Mucosa of rectum (tissue), 2 donors: ENCODE measurements at regions not wholly inside any gene's neighbourhood (a gene's known extent, or its start where the extent isn't known, plus 50 kb on each side); places are given as distances from the start of the nearest gene placed in this dataset.

Source experiments
- H3K27ac ChIP-seq, 2 donors: one replicate each; pipeline ENCODE4 v1.7.0; 2013; ENCODE audit warnings: inconsistent platforms in 2 of 2, low read depth in 2 of 2, low read length in 2 of 2
- H3K27me3 ChIP-seq, 2 donors: one replicate each; pipeline ENCODE4 v1.7.0; 2013; ENCODE audit warnings: low read length in 2 of 2; ENCODE audit not compliant: control insufficient read depth in 2 of 2, insufficient read depth in 2 of 2
- H3K36me3 ChIP-seq, 2 donors: one replicate each; pipeline ENCODE4 v1.7.0; 2013; ENCODE audit warnings: low read length in 2 of 2; ENCODE audit not compliant: control insufficient read depth in 2 of 2, insufficient read depth in 2 of 2
- H3K4me1 ChIP-seq, 2 donors: one replicate each; pipeline ENCODE4 v1.7.0; 2013; ENCODE audit warnings: low read length in 2 of 2, mild to moderate bottlenecking in 1 of 2; ENCODE audit not compliant: control insufficient read depth in 2 of 2, insufficient read depth in 2 of 2
- H3K4me3 ChIP-seq, 2 donors: one replicate each; pipeline ENCODE4 v1.7.0; 2013; ENCODE audit warnings: low read length in 2 of 2
- H3K9ac ChIP-seq, 2 donors: one replicate each; pipeline ENCODE4 v1.7.0; 2013; ENCODE audit warnings: low read length in 2 of 2, low read depth in 1 of 2, mild to moderate bottlenecking in 1 of 2
- H3K9me3 ChIP-seq, 2 donors: one replicate each; pipeline ENCODE4 v1.7.0; 2013; ENCODE audit warnings: low read length in 2 of 2; ENCODE audit not compliant: control insufficient read depth in 2 of 2
- donor health status: healthy.
- donor health status: Normal muscosa, but diverticular disease.

- no peaks in the 10 kb centered on the region for H3K36me3 ChIP-seq
- H3K9ac ChIP-seq: no peak overlapping the region
- H3K9me3 ChIP-seq: peaks cover 4 to 5% of the 10 kb centered on the region in 2 donors
- H3K27ac ChIP-seq: no peak overlapping the region
- no peaks in the 10 kb centered on the region for H3K27me3 ChIP-seq
- H3K4me3 ChIP-seq: no peak overlapping the region
- peaks cover 2 to 18% of the 10 kb centered on the region in 2 donors for H3K4me1 ChIP-seq
Observed at GRCh38 chr14:31970744-31971143, 106.4 kb upstream of the ARHGAP5 start.

GRCh38 chr14:31971612-31972011, 105.5 kb upstream of the ARHGAP5 start:
- H3K9me3 ChIP-seq: peaks cover 4 to 5% of the 10 kb centered on the region in 2 donors
- H3K36me3 ChIP-seq: no peaks in the 10 kb centered on the region
- H3K9ac ChIP-seq: no peak overlapping the region
- H3K27ac ChIP-seq: no peak overlapping the region
- H3K27me3 ChIP-seq: no peaks in the 10 kb centered on the region
- H3K4me3 ChIP-seq: no peak overlapping the region
- H3K4me1 ChIP-seq: peaks cover 2 to 14% of the 10 kb centered on the region in 2 donors

GRCh38 chr14:31977001-31977556, 100.0 kb upstream of the ARHGAP5 start:
- Histone ChIP-seq H3K27me3 (no peaks in the 10 kb centered on the region), H3K9ac (no peak overlapping the region), H3K4me1 (no peaks in the 10 kb centered on the region), H3K27ac (no peak overlapping the region), H3K4me3 (no peak overlapping the region), H3K36me3 (no peaks in the 10 kb centered on the region), H3K9me3 (peaks cover 0 to 5% of the 10 kb centered on the region in 2 donors)

- no peak overlapping the region for H3K27ac ChIP-seq
- no peaks in the 10 kb centered on the region for H3K27me3 ChIP-seq
- no peak overlapping the region for H3K9ac ChIP-seq
Observed at GRCh38 chr14:31978423-31978822, 98.7 kb upstream of the ARHGAP5 start.

GRCh38 chr14:31982642-31983041, 94.5 kb upstream of the ARHGAP5 start:
- H3K27ac ChIP-seq: no peak overlapping the region
- no peaks in the 10 kb centered on the region for H3K4me1 ChIP-seq
- H3K9me3 ChIP-seq: no peaks in the 10 kb centered on the region
- H3K36me3 ChIP-seq: no peaks in the 10 kb centered on the region
- no peak overlapping the region for H3K4me3 ChIP-seq
- H3K9ac ChIP-seq: no peak overlapping the region
- no peaks in the 10 kb centered on the region for H3K27me3 ChIP-seq

More at GRCh38 chr14:31978423-31978822, 98.7 kb upstream of the ARHGAP5 start:
- Histone ChIP-seq H3K4me1 (no peaks in the 10 kb centered on the region), H3K4me3 (no peak overlapping the region), H3K36me3 (no peaks in the 10 kb centered on the region), H3K9me3 (peaks cover 0 to 4% of the 10 kb centered on the region in 2 donors)

DNA sequence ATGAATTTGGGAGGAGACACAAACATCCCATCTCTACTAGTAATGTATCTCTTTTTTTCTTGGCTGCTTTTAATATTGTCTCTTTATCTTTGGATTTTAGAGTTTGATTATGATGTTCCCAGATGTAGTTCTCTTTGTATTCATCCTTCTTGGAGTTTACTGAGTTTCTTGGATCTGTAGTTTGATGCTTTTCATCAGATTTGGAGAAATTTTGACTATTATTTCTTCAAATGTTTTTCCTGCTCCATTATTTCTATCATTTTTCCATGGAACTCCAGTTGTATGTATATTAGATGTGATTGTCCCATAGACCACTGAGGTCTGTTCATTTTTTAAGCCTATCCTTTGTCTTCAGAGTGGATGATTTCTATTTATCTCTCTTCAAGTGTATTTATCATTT, 90.7 kb upstream of the ARHGAP5 start:
- H3K27me3 ChIP-seq: no peaks in the 10 kb centered on the region
- no peak overlapping the region for H3K4me3 ChIP-seq
- no peak overlapping the region for H3K9ac ChIP-seq
- H3K9me3 ChIP-seq: no peaks in the 10 kb centered on the region
- no peaks in the 10 kb centered on the region for H3K36me3 ChIP-seq
- H3K27ac ChIP-seq: no peak overlapping the region
- no peaks in the 10 kb centered on the region for H3K4me1 ChIP-seq

GRCh38 chr14:31987721-31988120, 89.4 kb upstream of the ARHGAP5 start:
- Histone ChIP-seq H3K9me3 (no peaks in the 10 kb centered on the region), H3K4me1 (no peaks in the 10 kb centered on the region), H3K27me3 (no peaks in the 10 kb centered on the region), H3K36me3 (no peaks in the 10 kb centered on the region), H3K9ac (no peak overlapping the region), H3K4me3 (no peak overlapping the region), H3K27ac (no peak overlapping the region)

DNA sequence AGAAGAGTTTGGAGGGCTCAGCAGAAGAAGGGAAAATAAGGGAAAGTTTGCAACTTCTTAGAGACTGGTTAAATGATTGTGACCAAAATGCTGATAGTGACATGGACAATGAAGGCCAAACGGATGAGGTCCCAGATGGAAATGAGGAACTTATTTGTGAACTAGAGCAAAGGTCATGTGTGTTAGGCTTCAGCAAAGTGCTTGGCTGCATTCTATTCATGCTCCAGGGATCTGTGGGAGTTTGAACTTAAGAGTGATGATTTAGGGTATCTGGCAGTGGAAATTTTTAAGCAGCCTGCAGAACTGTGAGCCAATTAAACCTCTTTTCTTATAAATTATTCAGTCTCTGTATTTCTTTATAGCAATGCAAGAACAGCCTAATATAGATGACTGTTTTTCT, 88.9 kb upstream of the ARHGAP5 start:
- no peak overlapping the region for H3K9ac ChIP-seq
- H3K36me3 ChIP-seq: no peaks in the 10 kb centered on the region
- no peak overlapping the region for H3K4me3 ChIP-seq
- no peaks in the 10 kb centered on the region for H3K4me1 ChIP-seq
- no peak overlapping the region for H3K27ac ChIP-seq
- H3K9me3 ChIP-seq: no peaks in the 10 kb centered on the region
- no peaks in the 10 kb centered on the region for H3K27me3 ChIP-seq

- no peaks in the 10 kb centered on the region for H3K36me3 ChIP-seq
- no peak overlapping the region for H3K27ac ChIP-seq
- H3K9me3 ChIP-seq: no peaks in the 10 kb centered on the region
- H3K27me3 ChIP-seq: no peaks in the 10 kb centered on the region
- H3K4me3 ChIP-seq: no peak overlapping the region
- no peak overlapping the region for H3K9ac ChIP-seq
- H3K4me1 ChIP-seq: no peaks in the 10 kb centered on the region
Observed at GRCh38 chr14:31990183-31990857, 86.8 kb upstream of the ARHGAP5 start.

DNA sequence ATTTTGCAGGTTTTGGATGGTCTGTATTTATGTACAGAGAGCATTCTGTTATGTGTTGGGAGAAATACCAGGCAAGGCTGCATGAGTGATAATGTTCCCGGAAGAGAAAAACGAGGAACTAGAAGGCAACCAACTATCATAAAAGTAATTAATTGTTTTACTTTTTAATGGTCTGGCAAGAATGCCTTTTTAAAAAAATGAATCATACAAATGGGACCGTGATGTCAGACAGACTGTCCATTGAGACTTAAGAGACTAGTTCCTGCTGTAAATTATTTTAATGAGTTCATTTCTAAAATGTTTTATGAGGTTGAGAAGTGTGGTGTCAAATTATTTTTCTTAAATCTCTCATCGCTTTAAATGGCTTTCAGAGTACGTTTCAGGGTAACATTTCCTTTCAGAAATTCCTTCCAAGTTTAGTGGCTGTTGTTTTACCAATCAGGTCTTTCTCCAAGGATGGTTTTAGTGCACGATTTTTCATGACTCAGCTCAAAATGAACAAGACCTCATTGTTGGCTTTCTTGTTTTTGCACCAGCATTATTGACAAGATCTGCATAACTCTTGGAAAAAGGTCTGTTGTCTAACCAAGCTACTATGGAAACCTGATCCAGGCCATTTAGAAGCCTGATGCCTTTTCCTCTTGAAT, 86.1 kb upstream of the ARHGAP5 start:
- no peak overlapping the region for H3K9ac ChIP-seq
- H3K4me3 ChIP-seq: no peak overlapping the region
- no peak overlapping the region for H3K27ac ChIP-seq
- H3K4me1 ChIP-seq: no peaks in the 10 kb centered on the region
- H3K9me3 ChIP-seq: no peaks in the 10 kb centered on the region
- no peaks in the 10 kb centered on the region for H3K27me3 ChIP-seq
- H3K36me3 ChIP-seq: no peaks in the 10 kb centered on the region
